Left cardiac atrium (tissue), 4 donors: ENCODE measurements at regions not wholly inside any gene's neighbourhood (a gene's known extent, or its start where the extent isn't known, plus 50 kb on each side); places are given as distances from the start of the nearest gene placed in this dataset.
"Not testable (repeated sequence)": the region's sequence is repeated elsewhere in the genome, so short reads cannot be mapped to it uniquely, and the experiment has no call there.

Experiments used
- ATAC-seq, 2 donors: fragments of 200-7000 bp; cut with Tn5 transposase; one replicate each; pipeline ENCODE4 v1.9.1; 2020; ENCODE audit warnings: mild to moderate bottlenecking in 2 of 2, moderate library complexity in 2 of 2
- DNase-seq: peaks from one replicate; pipeline ENCODE4 v3.0.0-alpha.2; 2020
- intact Hi-C, 2 donors: fragments of 100-400 bp; cut with DNase I; formaldehyde crosslinking; loops; one replicate each; pipeline versions ENCODE4 v1.14.1 to v1.15.1; 2022 to 2023
- donor health status: DM: no; HTN: yes; CAD: no.
- donor health status: DM: no; HTN: yes; CAD: no; lungs with severe emphysema.
- donor health status: DM: yes; HTN: yes; CAD: no.
- donor health status: Dilated cardiomyopathy.

DNA sequence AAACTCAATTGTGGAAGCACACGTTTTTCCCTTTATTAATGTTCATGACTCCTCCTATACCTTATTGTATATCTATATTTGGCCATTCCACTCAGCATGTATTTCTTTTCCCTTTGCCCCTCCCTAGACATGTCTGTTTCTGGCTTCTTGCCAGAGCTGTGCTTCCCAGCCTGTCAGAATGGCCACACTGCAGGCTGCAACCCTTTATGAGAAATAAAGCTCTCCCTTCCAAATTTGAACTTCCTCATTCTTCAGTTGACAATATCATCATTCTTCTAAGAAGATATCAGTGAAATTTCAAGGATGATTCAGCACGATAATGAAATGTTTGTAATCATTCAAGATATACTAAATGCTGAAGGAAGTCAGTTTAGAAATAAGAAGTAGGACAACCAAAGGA lies 107.6 kb upstream of the PRSS3 start:
- DNase-seq = peak; percentile 18
- peak in 1 of 2 donors; percentile 30 for ATAC-seq
- intact Hi-C loops = no loop called here

DNA sequence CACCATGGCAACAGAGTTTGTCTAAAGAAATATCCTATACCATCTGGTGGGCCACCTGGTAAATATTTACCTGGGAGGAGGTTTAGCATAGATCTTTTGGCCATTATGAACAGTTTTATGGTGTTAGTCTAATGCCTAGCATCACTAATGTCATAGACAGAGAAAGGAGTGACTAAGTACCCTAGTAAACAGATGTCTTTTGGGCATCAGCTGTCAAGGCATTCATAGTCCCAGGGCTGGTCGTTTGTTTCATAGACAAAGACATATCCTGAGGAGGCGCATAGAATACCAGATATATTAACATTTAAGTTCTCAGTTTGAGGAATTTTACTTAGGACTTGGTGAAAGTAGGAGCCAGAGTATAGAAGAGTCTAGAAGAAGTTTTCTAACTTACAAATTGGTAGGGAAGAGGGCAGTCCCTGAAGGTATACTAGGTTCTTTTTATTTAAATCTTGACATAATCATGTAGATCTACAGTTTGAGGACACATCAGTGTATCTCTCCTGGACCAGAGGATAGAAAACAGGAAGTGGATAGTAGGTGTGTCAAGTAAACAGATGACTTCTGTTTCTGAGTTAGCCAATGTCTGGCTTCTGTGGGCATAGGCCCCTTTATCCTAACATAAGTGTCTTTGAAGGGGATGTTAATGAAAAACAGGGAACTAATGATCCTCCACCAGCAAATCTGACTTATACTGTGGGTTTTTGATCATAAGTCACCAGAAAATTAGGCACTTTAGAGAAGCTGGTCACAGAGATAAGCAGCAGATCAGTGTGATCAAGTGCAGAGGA lies 105.0 kb upstream of the PRSS3 start:
- no peak for ATAC-seq
- no peak for DNase-seq
- intact Hi-C loops = no loop called here

DNA sequence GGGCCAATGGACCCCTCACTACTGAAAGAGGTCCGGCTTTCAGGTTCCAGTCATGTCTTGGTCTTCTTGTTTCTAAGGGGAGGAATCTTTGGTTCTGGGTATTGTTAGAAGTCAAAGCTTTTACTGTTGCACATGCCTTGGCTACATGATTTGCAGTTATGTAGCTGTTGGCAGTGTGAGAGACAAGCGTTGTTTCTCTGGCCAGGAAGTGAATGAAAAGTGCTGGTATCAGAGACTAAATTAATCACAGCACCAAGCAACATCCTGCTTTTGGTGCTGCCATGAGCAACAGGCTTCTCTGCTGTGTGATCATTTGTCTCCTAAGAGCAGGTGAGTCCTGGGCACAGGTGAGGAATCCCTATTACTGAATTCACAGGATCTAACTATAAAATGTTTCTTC lies 100.1 kb upstream of the PRSS3 start:
- ATAC-seq = no peak
- DNase-seq = no peak
- intact Hi-C loops = no loop called here

- no peak for ATAC-seq
- intact Hi-C loops = no loop called here
- no peak for DNase-seq
Observed at GRCh38 chr9:33695856-33696255, 99.5 kb upstream of the PRSS3 start.

- intact Hi-C loops = no loop called here
- DNase-seq = no peak
- ATAC-seq = no peak
Observed at GRCh38 chr9:33697171-33697570, 98.2 kb upstream of the PRSS3 start.

DNA sequence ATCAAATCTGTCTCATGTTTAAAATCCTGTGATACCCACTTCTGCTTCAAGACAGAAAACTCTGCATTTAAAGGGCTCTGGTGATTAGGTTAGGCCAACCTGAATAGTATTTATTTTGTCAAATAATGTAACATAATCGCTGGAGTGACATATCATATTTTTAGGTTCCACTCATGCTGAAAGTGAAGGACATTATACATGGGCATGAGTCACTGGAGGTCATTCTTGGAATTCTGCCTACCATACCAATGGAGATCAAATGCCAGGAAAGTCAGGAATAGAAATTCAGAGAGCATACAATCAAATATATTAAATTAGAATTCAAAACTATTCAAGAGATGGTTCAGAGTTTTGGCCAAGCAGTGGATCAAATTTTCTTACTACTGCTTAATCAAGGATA lies 97.1 kb upstream of the PRSS3 start:
- DNase-seq = no peak
- intact Hi-C loops = no loop called here
- ATAC-seq = no peak

DNA sequence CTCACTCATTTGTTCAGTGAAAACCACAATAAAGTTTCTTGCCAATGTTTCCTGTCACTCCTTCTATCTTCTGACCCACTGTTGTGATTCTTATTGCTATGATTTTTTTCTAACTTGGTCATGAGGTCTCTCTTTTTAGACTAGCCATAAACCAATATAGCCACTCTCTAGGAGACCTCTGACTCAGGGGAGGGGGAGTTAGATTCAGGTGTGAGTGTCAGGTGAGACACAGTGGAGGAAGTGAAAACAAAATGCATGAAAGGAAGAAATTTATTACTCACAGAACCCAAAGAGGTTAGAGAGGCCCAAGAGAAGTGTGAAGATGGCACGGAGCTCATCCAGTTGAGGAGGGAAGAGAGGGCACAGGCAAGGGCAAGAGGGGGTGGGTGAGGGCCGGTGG lies 94.4 kb upstream of the PRSS3 start:
- intact Hi-C loops, ATAC-seq, DNase-seq: not testable (repeated sequence)

GRCh38 chr9:33703430-33704102 lies 91.8 kb upstream of the PRSS3 start:
- ATAC-seq (no peak), DNase-seq (no peak)
- intact Hi-C loops = no loop called here

DNA sequence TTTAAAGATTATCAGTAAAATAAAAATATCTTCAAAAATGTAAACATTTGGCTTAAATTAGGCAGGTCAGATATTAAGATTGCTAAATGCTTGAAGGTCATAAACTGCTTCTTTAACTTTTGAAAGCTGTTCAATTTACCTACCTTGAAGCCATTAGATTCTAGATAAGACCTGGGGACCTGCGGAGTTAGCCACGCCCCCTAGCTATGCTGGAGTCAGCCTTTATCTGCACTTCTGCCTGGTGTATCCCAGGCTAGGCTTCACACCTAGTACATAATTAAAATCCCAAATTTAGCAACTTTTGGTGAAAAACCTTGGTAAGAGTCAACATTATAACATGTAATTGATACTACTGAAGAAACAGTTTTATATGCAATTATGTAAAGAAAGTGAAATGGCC lies 89.9 kb upstream of the PRSS3 start:
- ATAC-seq, intact Hi-C loops, DNase-seq: not testable (repeated sequence)

DNA sequence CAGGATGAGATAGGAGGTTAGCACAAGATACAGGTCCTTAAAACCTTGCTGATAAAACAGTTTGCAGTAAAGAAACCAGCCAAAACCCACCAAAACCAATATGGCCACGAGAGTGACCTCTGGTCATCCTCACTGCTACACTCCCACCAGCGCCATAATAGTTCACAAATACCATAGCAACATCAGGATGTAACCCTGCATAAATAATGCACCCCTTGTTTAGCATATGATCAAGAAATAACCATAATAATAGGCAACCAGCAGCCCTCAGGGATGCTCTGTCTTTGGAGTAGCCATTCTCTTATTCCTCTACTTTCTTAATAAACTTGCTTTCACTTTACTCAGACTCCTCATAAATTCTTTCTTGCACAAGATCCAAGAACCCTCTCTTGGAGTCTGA lies 86.9 kb upstream of the PRSS3 start:
- intact Hi-C loops = no loop called here
- DNase-seq (no peak), ATAC-seq (no peak)

DNA sequence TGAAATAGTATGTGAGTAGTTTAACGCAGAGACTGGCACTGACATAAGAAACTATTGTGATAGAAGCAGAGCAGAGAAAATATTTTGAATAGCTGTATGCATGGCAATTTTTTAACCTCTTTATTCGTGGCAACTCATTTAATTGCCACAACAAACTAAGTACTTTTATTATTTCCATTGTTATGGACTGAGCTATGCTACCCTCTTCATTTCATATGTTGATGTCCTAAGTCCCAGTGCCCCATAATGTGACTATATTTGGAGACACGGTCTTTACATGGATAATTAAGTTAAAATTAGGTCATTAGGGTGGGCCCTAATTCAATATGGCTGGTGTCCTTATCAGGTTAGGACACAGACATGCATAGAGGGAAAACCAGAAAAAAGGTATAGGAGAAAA lies 86.1 kb upstream of the PRSS3 start:
- ATAC-seq (no peak), DNase-seq (no peak)
- intact Hi-C loops = no loop called here

DNA sequence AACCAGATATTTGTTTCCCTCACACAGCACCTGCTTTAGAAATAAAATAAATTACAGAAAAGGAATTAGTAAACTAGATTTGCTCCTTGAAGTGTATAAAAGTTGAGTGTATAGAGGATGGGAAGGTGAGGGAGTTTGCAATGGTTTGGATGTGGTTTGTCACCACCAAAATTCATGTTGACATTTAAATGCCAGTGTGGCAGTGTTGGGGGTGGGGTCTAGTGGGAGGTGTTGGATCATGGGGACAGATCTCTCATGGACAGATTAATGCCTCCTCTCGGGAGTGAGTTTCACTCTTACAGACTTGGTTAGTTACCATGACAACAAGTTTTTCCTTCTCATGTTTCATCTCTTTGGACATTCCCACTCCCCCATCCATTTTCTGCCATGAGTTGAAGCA lies 83.9 kb upstream of the PRSS3 start:
- intact Hi-C loops, ATAC-seq, DNase-seq: not testable (repeated sequence)

GRCh38 chr9:33714989-33715388 lies 80.4 kb upstream of the PRSS3 start:
- DNase-seq (no peak), ATAC-seq (no peak)
- intact Hi-C loops = no loop called here

DNA sequence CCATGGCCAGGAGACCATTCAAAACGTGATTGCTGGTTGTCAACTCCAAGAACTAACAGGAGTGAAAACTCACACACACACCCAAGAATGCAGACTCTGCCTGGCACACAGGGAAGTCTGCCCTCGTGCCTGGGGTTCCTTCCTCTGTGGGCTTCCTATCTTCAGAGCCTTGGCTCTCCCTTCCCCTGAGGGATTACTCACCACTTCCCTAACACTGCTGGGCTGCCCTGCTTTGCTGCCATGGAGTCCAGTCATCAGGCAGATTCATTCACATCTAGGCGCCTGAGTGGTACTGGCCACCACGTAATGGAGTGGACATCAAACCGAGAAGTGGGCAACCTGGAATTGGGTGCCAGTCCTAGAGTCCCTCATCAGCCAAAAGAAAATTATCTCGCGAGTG lies 76.4 kb upstream of the PRSS3 start:
- peak; percentile 31 for DNase-seq
- peak; percentile 6 to 74 for ATAC-seq
- intact Hi-C loops = no loop called here

DNA sequence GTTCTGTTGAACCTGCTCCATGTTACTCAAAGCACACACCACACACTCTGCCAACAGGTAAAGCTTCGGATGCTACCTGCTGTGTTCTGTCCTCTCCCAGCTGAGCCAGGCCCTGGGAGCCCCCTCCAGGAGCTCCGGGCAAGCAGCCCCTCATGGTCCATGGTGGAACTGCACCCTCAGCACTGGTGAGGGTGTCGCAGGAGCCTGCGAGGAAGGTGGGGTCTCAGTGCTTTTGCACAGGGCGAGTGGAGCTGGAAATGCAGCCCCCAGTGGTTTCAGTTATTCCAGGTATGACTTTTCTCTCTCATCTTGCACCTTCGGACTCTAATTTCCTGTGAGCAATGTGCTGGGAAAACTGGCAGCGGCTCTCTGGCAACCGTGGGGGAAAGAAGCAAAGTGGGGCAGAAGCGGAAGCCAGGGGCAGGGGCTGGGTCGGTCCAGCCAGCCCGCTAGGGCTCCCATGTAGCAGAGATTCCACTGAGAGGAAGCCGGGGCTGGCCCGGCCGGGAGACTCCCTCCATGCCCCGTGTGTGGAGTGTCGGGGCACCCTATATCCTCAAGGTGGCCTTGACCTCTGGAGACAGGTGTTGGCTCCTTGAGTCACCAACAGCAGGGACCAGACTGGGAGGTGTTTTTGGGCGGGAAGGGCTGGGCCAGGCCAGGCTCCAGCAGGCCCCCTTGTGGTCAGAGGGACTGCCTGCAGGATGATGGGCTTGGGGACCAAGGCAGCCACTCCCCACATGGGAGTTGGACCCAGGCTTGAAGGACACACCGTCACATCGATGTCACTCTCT lies 75.6 kb upstream of the PRSS3 start:
- intact Hi-C loops = loop anchor here in 1 of 2 donors (5.0 kb wide), 1 partner anchor 92 kb away; no protein-coding TSS in a partner anchor
- ATAC-seq (peak in 1 of 2 donors; percentile 28), DNase-seq (no peak)

DNA sequence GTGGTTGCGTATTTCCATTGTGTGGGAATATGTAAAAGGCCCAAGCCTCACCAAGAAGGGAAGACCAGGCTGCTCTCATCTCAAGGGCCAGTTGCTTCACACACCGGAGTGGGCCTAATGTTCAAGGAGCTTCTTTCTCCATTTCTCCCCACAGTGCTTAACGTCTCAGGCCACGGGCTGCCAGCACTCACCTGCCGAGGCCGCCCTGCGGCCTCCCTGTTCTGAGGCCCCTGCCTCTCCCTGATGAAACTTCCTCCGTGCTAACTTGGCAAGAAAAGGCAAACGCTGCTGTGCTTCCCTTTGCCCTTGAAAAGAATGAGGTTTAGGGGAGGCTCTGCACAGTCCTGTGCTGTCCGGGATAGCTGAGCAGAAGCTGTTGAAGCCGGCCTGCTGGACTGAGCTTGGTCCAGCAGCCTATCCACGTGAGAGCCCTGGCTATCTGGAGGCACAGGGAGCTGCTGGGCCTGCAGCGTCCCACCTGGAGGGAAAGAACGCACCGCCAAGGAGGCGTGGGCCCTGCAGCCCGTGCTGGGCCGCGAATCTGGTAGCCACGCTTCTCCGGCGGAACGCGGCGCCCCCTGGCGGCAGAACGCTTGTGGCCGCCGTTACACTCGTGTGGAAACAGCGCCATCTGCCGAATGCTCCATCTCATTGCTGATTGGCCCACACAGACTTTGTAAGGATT lies 73.5 kb upstream of the PRSS3 start:
- intact Hi-C loops = loop anchor here (1.0 to 5.0 kb wide), 2 partner anchors 95 to 98 kb away; no protein-coding TSS in a partner anchor
- DNase-seq (peak; percentile 88), ATAC-seq (peak; percentile 88)

DNA sequence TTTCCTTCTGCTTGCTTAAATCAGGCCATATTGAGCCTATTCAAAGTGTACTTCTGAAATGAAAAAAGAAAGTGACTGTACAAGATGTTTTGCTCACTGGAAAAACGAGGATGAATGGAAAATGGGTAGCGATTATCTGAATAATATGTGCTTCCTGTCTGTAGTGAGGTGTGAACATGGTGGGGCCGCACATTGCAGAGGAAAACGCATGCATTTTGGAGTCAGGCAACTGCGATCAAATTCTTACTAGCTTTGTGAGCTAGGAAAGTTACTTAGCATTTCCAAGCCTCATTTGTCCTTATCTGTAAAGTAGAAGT lies 73.0 kb upstream of the PRSS3 start:
- intact Hi-C loops = loop anchor here (1.0 to 5.0 kb wide), 2 partner anchors 95 to 98 kb away; no protein-coding TSS in a partner anchor
- no peak for DNase-seq
- no peak for ATAC-seq

DNA sequence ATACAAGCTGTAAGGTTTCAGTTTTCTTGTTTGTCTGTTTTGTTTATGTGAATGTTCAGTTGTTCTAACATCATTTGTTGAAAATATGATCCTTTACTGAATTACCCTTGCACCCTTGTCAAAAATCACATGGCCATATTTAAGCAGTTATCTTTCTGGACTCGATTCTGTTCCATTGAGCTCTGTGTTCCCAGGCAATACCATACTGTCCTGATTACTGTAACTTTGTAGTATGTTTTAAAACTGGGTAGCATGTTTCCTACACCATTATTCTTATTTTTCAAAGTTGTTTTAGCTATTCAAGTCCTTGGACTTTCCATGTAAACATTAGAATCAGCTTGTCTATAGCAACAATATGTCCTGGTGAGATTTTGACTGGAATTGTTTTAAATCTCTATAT lies 66.7 kb upstream of the PRSS3 start:
- intact Hi-C loops = no loop called here
- ATAC-seq (no peak), DNase-seq (no peak)

DNA sequence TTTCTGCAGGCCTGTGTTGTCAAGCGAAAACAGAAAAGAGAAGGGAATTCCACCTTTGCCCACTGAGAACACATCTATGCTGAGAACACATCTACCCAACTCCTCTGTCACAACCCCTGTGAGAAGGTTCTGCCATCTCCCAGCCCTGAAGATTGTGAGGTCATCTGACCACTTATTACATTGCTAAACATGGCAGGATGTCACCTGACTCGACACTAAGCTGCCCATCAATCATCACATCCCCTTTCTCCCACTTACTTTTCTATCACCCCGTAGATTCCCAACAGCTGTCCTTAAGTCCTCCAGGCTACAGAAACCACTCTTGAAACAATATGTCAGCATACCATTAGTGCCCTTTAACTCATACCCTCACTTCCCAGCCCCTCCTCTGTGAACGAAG lies 64.2 kb upstream of the PRSS3 start:
- ATAC-seq = no peak
- intact Hi-C loops = no loop called here
- no peak for DNase-seq

DNA sequence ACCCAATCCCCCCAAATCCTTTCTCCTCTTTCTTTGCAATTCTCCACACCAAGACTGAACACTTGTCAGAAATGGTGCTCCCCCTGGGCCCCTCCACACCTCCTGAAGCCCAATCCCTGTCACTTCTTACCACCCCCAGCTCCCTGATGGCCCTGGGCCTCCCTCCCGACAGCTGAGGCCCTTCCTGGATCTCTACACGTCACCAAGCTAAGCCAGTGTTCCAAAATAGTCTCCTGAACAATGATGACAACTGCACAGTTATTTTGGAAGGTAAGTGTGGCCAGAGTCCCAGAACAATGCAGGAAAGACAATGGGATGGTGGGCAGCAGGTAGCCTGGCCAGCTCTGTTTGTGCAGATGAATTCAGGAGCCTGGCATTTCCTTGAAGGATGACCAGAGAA lies 63.7 kb upstream of the PRSS3 start:
- no peak for ATAC-seq
- intact Hi-C loops = no loop called here

More for the DNA sequence above, 63.7 kb upstream of the PRSS3 start:
- no peak for DNase-seq
